GM18498 (cell line): ENCODE measurements at regions not wholly inside any gene's neighbourhood (a gene's known extent, or its start where the extent isn't known, plus 50 kb on each side); places are given as distances from the start of the nearest gene placed in this dataset.

ENCODE experiments used
- ATAC-seq: cut with Tn5 transposase; IDR thresholded peaks from one replicate; pipeline ENCODE4 v1.9.1; 2021; ENCODE audit warnings: mild to moderate bottlenecking, moderate library complexity; ENCODE audit not compliant: unreplicated experiment

GRCh38 chr3:111338059-111338698 lies 203.8 kb upstream of the CD96 start:
- peak; percentile 56 for ATAC-seq

GRCh38 chr3:111339017-111339416 lies 203.0 kb upstream of the CD96 start:
- no peak for ATAC-seq

- ATAC-seq: no peak
These were observed 190.7 kb upstream of the CD96 start for GRCh38 chr3:111351334-111351733.

GRCh38 chr3:111352585-111352984 lies 189.4 kb upstream of the CD96 start:
- ATAC-seq: no peak

GRCh38 chr3:111359261-111360030 lies 182.6 kb upstream of the CD96 start:
- no peak for ATAC-seq

- ATAC-seq: no peak
These were observed 179.5 kb upstream of the CD96 start for GRCh38 chr3:111362381-111363009.

GRCh38 chr3:111366515-111366914 lies 175.5 kb upstream of the CD96 start:
- ATAC-seq: no peak

GRCh38 chr3:111368056-111368455 lies 173.9 kb upstream of the CD96 start:
- ATAC-seq: no peak

GRCh38 chr3:111369958-111370357 lies 172.0 kb upstream of the CD96 start:
- ATAC-seq: no peak

GRCh38 chr3:111373239-111373638 lies 168.8 kb upstream of the CD96 start:
- ATAC-seq: no peak

GRCh38 chr3:111373861-111374260 lies 168.1 kb upstream of the CD96 start:
- no peak for ATAC-seq

- no peak for ATAC-seq
These were observed 156.0 kb upstream of the CD96 start for GRCh38 chr3:111385971-111386495.

- no peak for ATAC-seq
These were observed 149.1 kb upstream of the CD96 start for GRCh38 chr3:111392894-111393398.

- no peak for ATAC-seq
These were observed 129.3 kb upstream of the CD96 start for GRCh38 chr3:111412656-111413055.

GRCh38 chr3:111414531-111414930 lies 127.5 kb upstream of the CD96 start:
- no peak for ATAC-seq

GRCh38 chr3:111415018-111415417 lies 127.0 kb upstream of the CD96 start:
- ATAC-seq: no peak

GRCh38 chr3:111418391-111418790 lies 123.6 kb upstream of the CD96 start:
- ATAC-seq: no peak

- no peak for ATAC-seq
These were observed 113.7 kb upstream of the CD96 start for GRCh38 chr3:111428301-111428700.

GRCh38 chr3:111434941-111435622 lies 106.9 kb upstream of the CD96 start:
- no peak for ATAC-seq

- ATAC-seq: no peak
These were observed 103.7 kb upstream of the CD96 start for GRCh38 chr3:111438283-111438682.

- ATAC-seq: no peak
These were observed 87.4 kb upstream of the CD96 start for GRCh38 chr3:111454551-111454950.
